Neural progenitor cell (in vitro differentiated cells): ENCODE measurements at regions not wholly inside any gene's neighbourhood (a gene's known extent, or its start where the extent isn't known, plus 50 kb on each side); places are given as distances from the start of the nearest gene placed in this dataset.

Experiments used
- DNase-seq: peaks from one replicate; pipeline ENCODE4 v3.0.0-alpha.2; 2016; ENCODE audit warnings: low spot score
- H2AFZ ChIP-seq: fragments of 200-600 bp; sonication (generic); replicated peaks from 2 replicates; pipeline ENCODE4 v1.6.1; 2016; ENCODE audit warnings: antibody characterized with exemption
- H3F3A ChIP-seq: fragments of 200-600 bp; sonication (generic); 2 replicates; pipeline ENCODE4 v1.6.1; 2016; ENCODE audit warnings: antibody characterized with exemption, low read depth
- H3K27ac ChIP-seq: fragments of 200-600 bp; sonication (generic); 2 replicates; pipeline ENCODE4 v1.5.1; 2016; ENCODE audit warnings: mild to moderate bottlenecking
- H3K27me3 ChIP-seq: fragments of 200-600 bp; sonication (generic); 2 replicates; pipeline ENCODE4 v1.6.1; 2016; ENCODE audit warnings: mild to moderate bottlenecking, moderate library complexity
- H3K36me3 ChIP-seq: fragments of 200-600 bp; sonication (generic); 2 replicates; pipeline ENCODE4 v1.5.1; 2016
- H3K4me1 ChIP-seq: fragments of 200-600 bp; sonication (generic); 2 replicates; pipeline ENCODE4 v1.6.1; 2016; ENCODE audit warnings: mixed run types
- H3K4me2 ChIP-seq: fragments of 200-600 bp; sonication (generic); 2 replicates; pipeline ENCODE4 v1.6.1; 2016
- H3K4me3 ChIP-seq: fragments of 200-600 bp; sonication (generic); 2 replicates; pipeline ENCODE4 v1.5.1; 2016
- H3K79me2 ChIP-seq: fragments of 200-600 bp; sonication (generic); 2 replicates; pipeline ENCODE4 v1.6.1; 2016; ENCODE audit warnings: low read depth
- H3K9ac ChIP-seq: fragments of 200-600 bp; sonication (generic); 2 replicates; pipeline ENCODE4 v1.6.1; 2016
- H3K9me3 ChIP-seq: fragments of 200-600 bp; sonication (generic); 2 replicates; pipeline ENCODE4 v1.5.1; 2016; ENCODE audit warnings: low read depth
- H4K20me1 ChIP-seq: fragments of 200-600 bp; sonication (generic); 2 replicates; pipeline ENCODE4 v1.6.1; 2016; ENCODE audit warnings: low read depth
- H3K27ac Mint-ChIP-seq: 3 replicates; pipeline ENCODE4 v1.8.0; 2021; ENCODE audit warnings: mixed read lengths
- H3K27me3 Mint-ChIP-seq: 2 replicates; pipeline ENCODE4 v1.8.0; 2022; ENCODE audit warnings: low read depth, mild to moderate bottlenecking, inconsistent platforms, moderate library complexity, mixed read lengths; ENCODE audit not compliant: insufficient read depth
- H3K36me3 Mint-ChIP-seq: 3 replicates; pipeline ENCODE4 v1.8.0; 2021; ENCODE audit warnings: mixed read lengths
- H3K4me1 Mint-ChIP-seq: 3 replicates; pipeline ENCODE4 v1.8.0; 2021; ENCODE audit warnings: mixed read lengths
- H3K4me3 Mint-ChIP-seq: 3 replicates; pipeline ENCODE4 v1.8.0; 2021; ENCODE audit warnings: mild to moderate bottlenecking, moderate library complexity, mixed read lengths
- H3K9me3 Mint-ChIP-seq: 3 replicates; pipeline ENCODE4 v1.8.0; 2020; ENCODE audit warnings: mixed read lengths
- EZH2 ChIP-seq: fragments of 200-600 bp; sonication (generic); IDR thresholded peaks from 2 replicates; pipeline ENCODE4 v1.6.1; 2017; ENCODE audit warnings: antibody characterized with exemption, mild to moderate bottlenecking, moderate library complexity
- EZH2phosphoT487 ChIP-seq: fragments of 200-600 bp; sonication (generic); IDR thresholded peaks from 2 replicates; pipeline ENCODE4 v1.6.1; 2017; ENCODE audit warnings: antibody characterized with exemption
- TF ChIP-seq, protein P1 (sequence below): fragments of 200-600 bp; sonication (generic); IDR thresholded peaks from 2 replicates; pipeline ENCODE4 v1.5.1; 2017; ENCODE audit warnings: antibody characterized with exemption, mild to moderate bottlenecking

- Mint-ChIP-seq H3K4me1 (peaks cover 29% of the 10 kb centered on the region), H3K27me3 (no peaks in the 10 kb centered on the region), H3K9me3 (no peaks in the 10 kb centered on the region), H3K36me3 (no peaks in the 10 kb centered on the region), H3K4me3 (no peak overlapping the region), H3K27ac (peak overlapping the region; percentile 24)
- TF ChIP-seq EZH2phosphoT487: no peak
- TF ChIP-seq, protein P1, sequence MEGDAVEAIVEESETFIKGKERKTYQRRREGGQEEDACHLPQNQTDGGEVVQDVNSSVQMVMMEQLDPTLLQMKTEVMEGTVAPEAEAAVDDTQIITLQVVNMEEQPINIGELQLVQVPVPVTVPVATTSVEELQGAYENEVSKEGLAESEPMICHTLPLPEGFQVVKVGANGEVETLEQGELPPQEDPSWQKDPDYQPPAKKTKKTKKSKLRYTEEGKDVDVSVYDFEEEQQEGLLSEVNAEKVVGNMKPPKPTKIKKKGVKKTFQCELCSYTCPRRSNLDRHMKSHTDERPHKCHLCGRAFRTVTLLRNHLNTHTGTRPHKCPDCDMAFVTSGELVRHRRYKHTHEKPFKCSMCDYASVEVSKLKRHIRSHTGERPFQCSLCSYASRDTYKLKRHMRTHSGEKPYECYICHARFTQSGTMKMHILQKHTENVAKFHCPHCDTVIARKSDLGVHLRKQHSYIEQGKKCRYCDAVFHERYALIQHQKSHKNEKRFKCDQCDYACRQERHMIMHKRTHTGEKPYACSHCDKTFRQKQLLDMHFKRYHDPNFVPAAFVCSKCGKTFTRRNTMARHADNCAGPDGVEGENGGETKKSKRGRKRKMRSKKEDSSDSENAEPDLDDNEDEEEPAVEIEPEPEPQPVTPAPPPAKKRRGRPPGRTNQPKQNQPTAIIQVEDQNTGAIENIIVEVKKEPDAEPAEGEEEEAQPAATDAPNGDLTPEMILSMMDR: peak; percentile 79
- no peak for TF ChIP-seq EZH2
- Histone ChIP-seq H3F3A (no peaks in the 10 kb centered on the region), H3K9me3 (no peaks in the 10 kb centered on the region), H4K20me1 (no peaks in the 10 kb centered on the region), H3K27ac (no peak overlapping the region), H3K4me1 (peaks cover 10% of the 10 kb centered on the region), H3K27me3 (no peaks in the 10 kb centered on the region), H2AFZ (no peak overlapping the region), H3K79me2 (no peaks in the 10 kb centered on the region), H3K4me2 (no peak overlapping the region), H3K36me3 (no peaks in the 10 kb centered on the region), H3K4me3 (no peak overlapping the region), H3K9ac (no peak overlapping the region)
- peak; percentile 82 for DNase-seq
Measured at GRCh38 chr10:107814865-107815487, 650.5 kb upstream of the SORCS1 start.

DNA sequence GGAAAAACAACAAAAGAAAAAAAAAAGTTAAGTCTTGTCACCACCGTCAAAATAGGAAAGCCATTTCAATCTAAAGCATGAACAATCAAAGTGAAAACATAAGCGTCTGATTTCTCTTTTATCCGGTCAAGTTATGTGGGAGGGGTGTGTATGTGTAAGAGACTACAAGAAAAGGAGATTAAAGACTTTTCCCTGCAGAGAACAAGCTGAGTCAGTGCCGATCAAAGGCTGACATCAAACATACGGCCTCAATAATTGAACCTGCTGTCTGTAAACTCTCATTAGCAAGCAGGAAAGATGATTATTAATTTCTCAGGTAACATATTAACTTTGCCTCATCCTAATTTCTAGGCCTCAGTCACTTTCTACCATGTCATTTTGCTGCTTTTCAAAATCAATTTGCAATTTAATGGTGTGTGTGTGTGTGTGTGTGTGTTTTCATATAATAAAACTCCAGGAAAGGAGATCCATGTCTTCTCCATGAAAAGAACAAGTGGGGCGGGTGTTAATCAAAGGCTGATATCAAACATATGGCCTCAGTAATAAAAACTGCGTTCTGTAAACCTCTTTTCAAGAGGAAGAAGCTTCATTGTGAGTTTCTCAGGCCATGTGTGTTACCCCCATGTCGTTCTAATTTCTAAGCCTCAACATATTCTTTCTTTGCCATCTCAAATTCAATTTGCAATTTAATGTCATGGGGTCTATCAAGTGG is 649.1 kb upstream of the SORCS1 start:
- peaks cover 12% of the 10 kb centered on the region for H3K4me1 ChIP-seq
- H3K4me1 Mint-ChIP-seq: peaks cover 29% of the 10 kb centered on the region
- no peak overlapping the region for H2AFZ ChIP-seq
- H3K9ac ChIP-seq: no peak overlapping the region
- no peaks in the 10 kb centered on the region for H3K79me2 ChIP-seq
- no peak overlapping the region for H3K27ac ChIP-seq
- no peak overlapping the region for H3K4me2 ChIP-seq
- H3K9me3 Mint-ChIP-seq: no peaks in the 10 kb centered on the region
- no peak for DNase-seq
- no peaks in the 10 kb centered on the region for H3F3A ChIP-seq
- no peak overlapping the region for H3K4me3 ChIP-seq
- H3K27me3 Mint-ChIP-seq: no peaks in the 10 kb centered on the region
- TF ChIP-seq EZH2 (no peak), EZH2phosphoT487 (no peak)
- TF ChIP-seq, protein P1: no peak
- H3K27ac Mint-ChIP-seq: peak overlapping the region; percentile 48
- no peak overlapping the region for H3K4me3 Mint-ChIP-seq
- no peaks in the 10 kb centered on the region for H4K20me1 ChIP-seq
- no peaks in the 10 kb centered on the region for H3K9me3 ChIP-seq
- H3K36me3 ChIP-seq: no peaks in the 10 kb centered on the region
- H3K27me3 ChIP-seq: no peaks in the 10 kb centered on the region
- no peaks in the 10 kb centered on the region for H3K36me3 Mint-ChIP-seq

DNA sequence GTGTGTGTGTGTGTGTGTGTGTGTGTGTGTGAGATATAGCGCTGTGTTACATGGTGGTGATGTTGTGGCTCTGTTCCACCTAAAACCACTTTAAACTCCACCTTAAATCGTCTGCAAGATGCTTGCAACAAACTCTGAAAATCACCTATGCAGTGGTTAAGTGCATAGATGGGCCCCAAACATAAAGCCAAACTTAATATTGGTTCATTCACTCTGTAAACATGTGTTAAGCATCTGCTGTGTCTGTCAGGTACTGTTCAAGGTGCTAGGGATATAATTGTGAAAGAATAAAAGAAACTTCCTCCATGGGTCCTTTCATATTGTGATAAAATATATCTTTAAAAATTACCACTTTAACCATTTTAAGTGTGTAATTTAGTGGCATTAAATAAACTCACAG is 645.4 kb upstream of the SORCS1 start:
- peaks cover 39% of the 10 kb centered on the region for H3K4me1 ChIP-seq
- no peak for TF ChIP-seq EZH2
- no peak for TF ChIP-seq EZH2phosphoT487
- TF ChIP-seq, protein P1: no peak
- no peaks in the 10 kb centered on the region for H3K36me3 ChIP-seq
- no peaks in the 10 kb centered on the region for H3K36me3 Mint-ChIP-seq
- H3K9me3 ChIP-seq: no peaks in the 10 kb centered on the region
- no peak for DNase-seq
- no peak overlapping the region for H2AFZ ChIP-seq
- no peak overlapping the region for H3K9ac ChIP-seq
- H3K4me3 Mint-ChIP-seq: no peak overlapping the region
- H3K4me1 Mint-ChIP-seq: peaks cover 51% of the 10 kb centered on the region
- H3K4me2 ChIP-seq: no peak overlapping the region
- peaks cover 12% of the 10 kb centered on the region for H3F3A ChIP-seq
- H3K27ac Mint-ChIP-seq: no peak overlapping the region
- H3K27me3 ChIP-seq: no peaks in the 10 kb centered on the region
- no peak overlapping the region for H3K4me3 ChIP-seq
- peaks cover 2% of the 10 kb centered on the region for H3K27me3 Mint-ChIP-seq
- H3K79me2 ChIP-seq: no peaks in the 10 kb centered on the region
- H3K27ac ChIP-seq: no peak overlapping the region
- H3K9me3 Mint-ChIP-seq: no peaks in the 10 kb centered on the region
- H4K20me1 ChIP-seq: no peaks in the 10 kb centered on the region
